GM18907 (cell line): ENCODE measurements at regions not wholly inside any gene's neighbourhood (a gene's known extent, or its start where the extent isn't known, plus 50 kb on each side); places are given as distances from the start of the nearest gene placed in this dataset.
A peak's percentile ranks its signal among the peaks of the same experiment; 100 is the strongest.

Experiments
- ATAC-seq: cut with Tn5 transposase; IDR thresholded peaks from one replicate; pipeline ENCODE4 v1.9.1; 2021; ENCODE audit warnings: mild to moderate bottlenecking, moderate library complexity; ENCODE audit not compliant: unreplicated experiment

DNA sequence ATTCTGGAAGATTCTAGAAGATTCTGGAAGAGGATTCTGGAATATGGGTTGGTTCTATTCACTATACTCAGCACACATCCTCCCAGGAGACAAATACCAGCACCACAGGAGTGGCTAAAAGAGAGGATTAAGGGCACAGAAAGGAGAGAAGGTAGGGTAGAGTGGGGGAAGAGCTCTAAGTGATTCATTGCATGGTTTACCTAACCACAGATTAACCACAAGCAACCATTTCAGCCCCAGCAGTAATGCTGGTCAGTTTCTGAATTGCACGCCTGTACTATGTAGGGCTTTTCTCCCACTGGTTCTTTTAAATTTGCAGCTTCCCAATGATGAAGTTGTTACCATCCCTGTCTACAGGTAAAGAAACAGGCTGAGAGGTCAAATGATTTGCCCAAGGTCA lies 192.7 kb upstream of the PMEPA1 start:
- peak; percentile 81 for ATAC-seq

- no peak for ATAC-seq
These were observed 191.7 kb upstream of the PMEPA1 start for GRCh38 chr20:57901526-57901925.

GRCh38 chr20:57900226-57900905 lies 190.6 kb upstream of the PMEPA1 start:
- ATAC-seq: no peak

- ATAC-seq: no peak
These were observed 189.7 kb upstream of the PMEPA1 start for GRCh38 chr20:57899554-57899953.

DNA sequence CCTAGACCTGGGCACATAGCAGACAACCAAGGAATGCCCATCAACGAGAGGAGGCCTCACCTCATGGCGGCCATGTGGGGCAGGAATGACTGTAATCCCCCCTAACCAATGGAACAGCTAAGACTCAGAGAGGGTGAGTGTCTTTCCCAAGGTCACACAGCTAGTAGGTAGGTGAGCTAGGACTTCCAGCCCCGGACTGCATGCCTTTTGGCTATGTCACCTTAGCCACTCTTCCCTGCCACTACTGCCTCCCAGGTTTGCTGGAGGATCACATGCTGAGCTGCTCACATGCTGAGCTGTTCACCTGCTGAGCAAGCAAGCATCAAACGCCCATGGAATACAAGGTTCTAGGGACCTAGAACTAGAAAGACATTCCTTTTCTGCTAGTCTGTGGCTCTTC lies 188.5 kb upstream of the PMEPA1 start:
- ATAC-seq: no peak

GRCh38 chr20:57897891-57898290 lies 188.1 kb upstream of the PMEPA1 start:
- no peak for ATAC-seq

DNA sequence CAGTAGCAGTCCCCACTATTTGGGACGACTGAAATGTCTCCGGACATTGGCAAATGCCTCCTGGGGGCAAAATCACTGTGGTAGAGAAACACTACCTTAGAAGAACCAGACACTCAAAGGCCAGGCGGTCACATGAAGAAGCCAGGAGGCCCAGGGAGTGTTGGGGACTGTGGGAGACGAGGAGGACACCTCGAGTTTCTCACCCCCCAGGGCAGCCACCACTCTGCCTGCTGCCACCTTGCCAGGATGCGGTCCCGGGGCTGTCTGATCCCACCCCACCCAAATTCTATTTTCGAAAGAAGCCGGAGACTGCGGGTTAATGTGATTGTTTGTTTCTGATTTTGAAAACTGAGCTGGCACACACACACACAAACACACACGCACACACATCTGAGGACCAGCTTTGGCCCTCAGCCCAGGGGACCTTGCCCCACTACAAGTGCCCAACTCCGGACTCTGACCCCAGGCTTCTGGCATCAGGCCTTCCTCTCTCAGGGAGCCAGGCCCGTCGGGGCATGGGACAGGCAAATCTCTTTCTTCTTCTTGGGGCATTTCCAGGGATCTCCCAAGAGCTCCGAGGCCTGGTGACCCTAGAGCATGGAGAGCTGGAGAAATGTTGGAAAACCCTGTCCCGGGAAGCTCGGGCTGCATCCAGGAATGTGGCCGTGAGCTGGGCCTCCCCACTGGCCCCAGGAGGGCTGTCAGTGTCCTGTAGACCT lies 187.5 kb upstream of the PMEPA1 start:
- no peak for ATAC-seq

- ATAC-seq: no peak
These were observed 186.7 kb upstream of the PMEPA1 start for GRCh38 chr20:57896563-57896962.

- ATAC-seq: no peak
These were observed 186.2 kb upstream of the PMEPA1 start for GRCh38 chr20:57896017-57896416.

DNA sequence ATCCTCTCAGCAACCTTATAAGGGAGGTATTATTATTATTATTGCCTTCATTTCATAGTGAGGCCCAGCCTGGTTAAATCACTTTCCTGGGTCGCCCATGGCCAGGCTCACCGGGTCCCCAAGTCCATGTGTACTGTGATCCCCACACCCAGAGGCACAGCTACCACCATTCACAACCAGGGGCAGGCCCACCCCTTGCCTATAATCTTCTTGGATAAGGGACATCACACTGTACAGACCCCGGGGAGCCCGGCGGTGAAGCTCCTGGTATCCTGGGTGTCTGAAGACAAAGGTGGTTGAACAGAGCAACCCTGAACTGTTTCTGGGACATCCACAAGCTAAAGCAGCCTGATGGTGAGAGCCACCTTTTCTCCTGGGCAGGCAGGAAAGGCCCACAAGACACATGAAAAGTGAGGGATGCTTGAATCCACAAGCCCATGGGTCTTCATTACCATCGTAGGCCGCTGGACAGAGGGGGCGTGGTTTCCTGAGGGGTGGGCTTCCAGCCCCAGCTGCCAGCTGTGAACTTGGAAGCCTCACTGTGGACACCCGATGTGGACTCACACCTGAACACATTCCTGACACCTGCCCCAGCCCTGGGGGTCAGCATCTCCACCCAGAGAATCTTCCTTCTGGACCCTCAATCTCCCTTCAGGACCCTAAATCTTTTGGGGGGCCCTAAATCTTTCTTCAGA lies 185.5 kb upstream of the PMEPA1 start:
- ATAC-seq: no peak

DNA sequence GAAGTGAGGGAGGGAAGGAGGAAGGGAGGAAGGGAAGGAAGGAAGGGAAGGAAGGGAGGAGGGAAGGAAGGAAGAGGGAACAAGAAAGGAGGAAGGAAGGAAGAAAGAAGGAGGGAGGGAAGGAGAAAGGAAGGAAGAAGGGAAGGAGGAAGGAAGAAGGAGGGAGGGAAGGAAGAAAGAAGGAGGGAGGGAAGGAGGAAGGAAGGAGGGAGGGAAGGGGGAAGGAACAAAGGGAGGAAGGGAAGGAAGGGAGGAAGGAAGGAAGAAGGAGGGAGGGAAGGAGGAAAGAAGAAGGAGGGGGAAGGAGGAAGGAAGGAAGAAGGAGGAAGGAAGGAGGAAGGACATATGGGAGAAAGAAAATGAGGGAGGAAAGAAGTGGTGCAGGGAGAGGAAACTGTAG lies 184.7 kb upstream of the PMEPA1 start:
- no peak for ATAC-seq

DNA sequence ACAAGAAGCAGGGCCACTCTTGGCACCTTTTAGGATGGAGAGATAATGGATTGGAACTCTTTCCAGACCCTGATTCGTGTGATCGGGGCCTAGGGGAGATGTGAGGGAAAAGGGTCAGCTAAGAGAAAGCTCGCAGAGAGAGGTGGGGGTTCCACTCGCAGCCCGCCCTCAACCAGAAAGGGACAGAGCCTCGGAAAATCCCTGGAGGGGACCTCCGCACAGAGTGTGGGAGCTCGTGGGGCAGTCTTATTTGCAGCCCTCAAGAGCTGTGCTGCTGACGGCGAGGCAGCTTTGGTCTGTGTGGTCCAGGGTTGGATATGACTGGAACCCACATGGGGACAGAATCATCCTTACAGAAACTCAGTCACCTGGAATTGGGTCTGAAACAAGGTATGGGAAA lies 184.3 kb upstream of the PMEPA1 start:
- no peak for ATAC-seq

GRCh38 chr20:57893366-57893999 lies 183.7 kb upstream of the PMEPA1 start:
- ATAC-seq: no peak

GRCh38 chr20:57892471-57892870 lies 182.7 kb upstream of the PMEPA1 start:
- ATAC-seq: no peak

DNA sequence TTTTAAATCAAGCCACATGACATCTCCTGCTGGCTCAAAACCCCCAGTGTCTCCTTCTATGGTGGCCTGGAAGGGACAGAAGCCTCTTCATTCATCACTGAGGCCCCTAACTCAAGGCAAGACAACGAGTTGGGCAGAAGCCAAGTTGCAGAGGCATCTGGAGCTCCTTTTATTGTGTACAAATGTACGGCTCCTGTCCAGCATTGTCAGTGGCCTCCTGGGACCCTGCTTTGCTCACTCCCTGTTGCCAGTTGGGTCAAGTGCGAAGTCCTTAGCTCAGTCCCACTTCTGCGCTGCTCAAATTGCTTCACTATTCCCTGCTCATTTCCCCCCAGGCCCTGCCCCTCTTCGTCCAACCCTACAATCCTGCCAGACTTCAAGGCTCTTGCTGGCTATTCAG lies 181.2 kb upstream of the PMEPA1 start:
- no peak for ATAC-seq

GRCh38 chr20:57890202-57890800 lies 180.5 kb upstream of the PMEPA1 start:
- no peak for ATAC-seq

GRCh38 chr20:57888591-57888990 lies 178.8 kb upstream of the PMEPA1 start:
- ATAC-seq: no peak

GRCh38 chr20:57884956-57885355 lies 175.1 kb upstream of the PMEPA1 start:
- no peak for ATAC-seq

- ATAC-seq: no peak
These were observed 173.9 kb upstream of the PMEPA1 start for GRCh38 chr20:57883761-57884160.

DNA sequence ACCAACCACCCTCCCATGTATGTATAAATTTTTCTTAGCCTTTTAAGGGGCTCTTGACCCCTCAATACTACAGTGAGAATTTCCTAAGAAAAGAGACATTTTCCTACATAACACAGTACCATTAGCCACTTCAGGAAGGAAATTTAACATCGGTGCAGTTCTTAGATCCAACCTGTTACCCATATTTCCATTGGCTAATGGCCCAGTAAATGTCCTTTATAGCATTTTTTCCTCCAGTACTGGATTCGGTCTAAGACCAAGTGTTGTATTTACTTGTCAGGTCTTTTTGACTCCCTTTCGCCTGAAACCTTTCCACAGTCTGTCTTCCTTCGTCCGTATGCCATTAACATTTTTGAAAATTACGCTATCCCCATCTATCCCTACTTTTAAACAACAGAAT lies 173.4 kb upstream of the PMEPA1 start:
- no peak for ATAC-seq

GRCh38 chr20:57882451-57883161 lies 172.8 kb upstream of the PMEPA1 start:
- ATAC-seq: no peak
